IMR-90 (cell line): ENCODE measurements at regions not wholly inside any gene's neighbourhood (a gene's known extent, or its start where the extent isn't known, plus 50 kb on each side); places are given as distances from the start of the nearest gene placed in this dataset.
A peak's percentile ranks its signal among the peaks of the same experiment; 100 is the strongest.

Source experiments
- ATAC-seq: fragments of 200-7000 bp; cut with Tn5 transposase; 2 replicates; pipeline ENCODE4 v1.9.1; 2020; ENCODE audit warnings: low read depth, mild to moderate bottlenecking, moderate library complexity
- BruUV-seq: library from RNA; stranded (reverse); fragments of 400-500 nt; replicated peaks from 2 replicates; lab custom pipeline; 2021; lab: Mats Ljungman, UMichigan
- CTCF ChIA-PET: fragments of 300-600 bp; formaldehyde crosslinking; extraction: SDS; loops from one replicate; lab custom pipeline; 2021; ENCODE audit warnings: antibody characterized with exemption; lab: Yijun Ruan, JAX
- POLR2A ChIA-PET: fragments of 300-600 bp; sonication (Branson Sonifier 250); formaldehyde crosslinking; loops from one replicate; lab custom pipeline; 2022; ENCODE audit warnings: antibody characterized with exemption; ENCODE audit not compliant: unreplicated experiment; lab: Charles Lee
- DNase-seq: peaks from one replicate; pipeline ENCODE4 v3.0.0; 2013
- H2AFZ ChIP-seq: replicated peaks from 2 replicates; pipeline ENCODE3; 2013; ENCODE audit warnings: low read length, mild to moderate bottlenecking; ENCODE audit not compliant: poor library complexity
- H2AK5ac ChIP-seq: 2 replicates; pipeline ENCODE4 v1.6.1; 2013; ENCODE audit warnings: low read depth, low read length, inconsistent platforms
- H2AK9ac ChIP-seq: replicated peaks from 2 replicates; pipeline ENCODE3; 2013; ENCODE audit warnings: mild to moderate bottlenecking, low read depth, low read length, moderate library complexity; ENCODE audit not compliant: poor library complexity
- H2BK120ac ChIP-seq: 2 replicates; pipeline ENCODE4 v1.6.1; 2013; ENCODE audit warnings: low read depth, low read length, inconsistent platforms
- H2BK15ac ChIP-seq: 3 replicates; pipeline ENCODE4 v1.6.1; 2013; ENCODE audit warnings: low read depth, low read length, inconsistent platforms
- H2BK20ac ChIP-seq: 2 replicates; pipeline ENCODE4 v1.6.1; 2013; ENCODE audit warnings: low read depth, mild to moderate bottlenecking, inconsistent platforms, low read length, moderate library complexity
- H2BK5ac ChIP-seq: 2 replicates; pipeline ENCODE4 v1.6.1; 2013; ENCODE audit warnings: mild to moderate bottlenecking, low read depth, low read length, inconsistent platforms; ENCODE audit not compliant: poor library complexity, severe bottlenecking
- H3K14ac ChIP-seq: replicated peaks from 2 replicates; pipeline ENCODE4 v1.6.1; 2013; ENCODE audit warnings: low read depth, low read length, inconsistent platforms
- H3K18ac ChIP-seq: 2 replicates; pipeline ENCODE4 v1.6.1; 2013; ENCODE audit warnings: low read depth, low read length, control low read depth
- H3K23ac ChIP-seq: 2 replicates; pipeline ENCODE4 v1.6.1; 2013; ENCODE audit warnings: low read depth, low read length, inconsistent platforms
- H3K27ac ChIP-seq: 2 replicates; pipeline ENCODE4 v1.5.1; 2013; ENCODE audit warnings: mild to moderate bottlenecking, control low read depth, low read length; ENCODE audit not compliant: insufficient read depth
- H3K27me3 ChIP-seq: 2 replicates; pipeline ENCODE4 v1.6.1; 2013; ENCODE audit warnings: low read length; ENCODE audit not compliant: control insufficient read depth, insufficient read depth
- H3K36me3 ChIP-seq: 2 replicates; pipeline ENCODE4 v1.6.1; 2013; ENCODE audit warnings: low read length, mixed read lengths; ENCODE audit not compliant: control insufficient read depth, insufficient read depth
- H3K4ac ChIP-seq: 2 replicates; pipeline ENCODE4 v1.6.1; 2013; ENCODE audit warnings: low read depth, low read length, inconsistent platforms
- H3K4me1 ChIP-seq: 2 replicates; pipeline ENCODE4 v1.6.1; 2013; ENCODE audit warnings: low read length, mixed read lengths; ENCODE audit not compliant: control insufficient read depth, insufficient read depth
- H3K4me2 ChIP-seq: 2 replicates; pipeline ENCODE4 v1.6.1; 2013; ENCODE audit warnings: low read depth, mild to moderate bottlenecking, control low read depth, low read length, moderate library complexity
- H3K4me3 ChIP-seq: 2 replicates; pipeline ENCODE4 v1.5.1; 2013; ENCODE audit warnings: low read depth, mild to moderate bottlenecking, control low read depth, low read length, moderate library complexity; ENCODE audit not compliant: insufficient read depth
- H3K56ac ChIP-seq: 2 replicates; pipeline ENCODE4 v1.6.1; 2013; ENCODE audit warnings: low read length, inconsistent platforms; ENCODE audit not compliant: insufficient read depth; ENCODE audit errors: extremely low read depth
- H3K79me1 ChIP-seq, 2 experiments: 2 replicates each; pipeline ENCODE4 v1.6.1; 2013; ENCODE audit warnings: low read length in 2 of 2, inconsistent platforms in 1 of 2, low read depth in 1 of 2
- H3K9ac ChIP-seq: 2 replicates; pipeline ENCODE4 v1.6.1; 2013; ENCODE audit warnings: low read depth, low read length, control low read depth
- H3K9me1 ChIP-seq: 2 replicates; pipeline ENCODE4 v1.6.1; 2013; ENCODE audit warnings: low read length, inconsistent platforms; ENCODE audit not compliant: insufficient read depth
- H3K9me3 ChIP-seq: 2 replicates; pipeline ENCODE4 v1.6.1; 2013; ENCODE audit warnings: low read length; ENCODE audit not compliant: control insufficient read depth, insufficient read depth
- H4K20me1 ChIP-seq: 2 replicates; pipeline ENCODE4 v1.6.1; 2013; ENCODE audit warnings: low read length, inconsistent platforms; ENCODE audit not compliant: insufficient read depth
- H4K5ac ChIP-seq: 2 replicates; pipeline ENCODE4 v1.6.1; 2013; ENCODE audit warnings: mild to moderate bottlenecking, low read depth, low read length, control low read depth
- H4K8ac ChIP-seq, 2 experiments: 2 replicates each; pipeline ENCODE4 v1.6.1; 2013; ENCODE audit warnings: low read depth in 2 of 2, low read length in 2 of 2, control low read depth in 1 of 2, inconsistent platforms in 1 of 2
- H4K91ac ChIP-seq: 2 replicates; pipeline ENCODE4 v1.6.1; 2013; ENCODE audit warnings: low read depth, low read length, inconsistent platforms; ENCODE audit not compliant: insufficient read depth
- CEBPB ChIP-seq: IDR thresholded peaks from 2 replicates; pipeline ENCODE4 v1.6.1; 2012; ENCODE audit warnings: low read depth, low read length, improper control_type of control experiment
- FOS ChIP-seq: fragments of 150-350 bp; IDR thresholded peaks from 2 replicates; pipeline ENCODE4 v1.6.1; 2016; ENCODE audit warnings: low read depth, low read length
- MAZ ChIP-seq: IDR thresholded peaks from 2 replicates; pipeline ENCODE4 v1.6.1; 2012; ENCODE audit warnings: low read depth, mild to moderate bottlenecking, low read length, improper control_type of control experiment, moderate library complexity, borderline replicate concordance
- WGBS, 2 experiments: methylation state at CpG; one replicate each; pipeline versions ENCODE4 v1.1.5 to v1.1.7; 2013; ENCODE audit warnings: missing lambda C conversion rate in 2 of 2; ENCODE audit not compliant: insufficient read length in 1 of 2; ENCODE audit errors: extremely low coverage in 2 of 2; 5-methylcytosine and 5-hydroxymethylcytosine counted together
- dilution Hi-C: fragments of 300-500 bp; cut with HindIII; formaldehyde crosslinking; loops from one replicate; pipeline ENCODE4 v1.14.3; 2018; ENCODE audit warnings: low sequenced_read_pairs; ENCODE audit not compliant: unreplicated experiment
- in situ Hi-C: fragments of 300-500 bp; cut with MboI; formaldehyde crosslinking; loops from 3 replicates; pipeline ENCODE4 v1.14.3; 2019; ENCODE audit warnings: low sequenced_read_pairs, inconsistent platforms, mixed read lengths
- intact Hi-C: fragments of 100-400 bp; cut with micrococcal nuclease; formaldehyde crosslinking; loops from 2 replicates; pipeline ENCODE4 v1.10.0; 2022
- TF ChIP-seq, protein P1 (sequence below): conservative IDR thresholded peaks from 2 replicates; pipeline ENCODE4 v1.5.1; 2012; ENCODE audit warnings: mild to moderate bottlenecking, low read depth, low read length, improper control_type of control experiment

- no CpG with 5 or more reads among the region's 7 CpGs for WGBS, 2 experiments
- intact Hi-C loops = loop anchor here (10.0 kb wide), 1 partner anchor 349 kb away; no protein-coding TSS in a partner anchor
- Histone ChIP-seq H2AFZ (no peak overlapping the region), H3K79me1 (no peaks in the 10 kb centered on the region), H2AK5ac (peak overlapping the region; percentile 11; the same call in 1 of the 2 replicates), H2BK120ac (0 out of 2 replicates have a peak overlapping the region, but pooled peaks have one; percentile 38), H3K18ac (peak overlapping the region; percentile 69; the same call in 1 of the 2 replicates), H3K9me1 (no peaks in the 10 kb centered on the region), H4K20me1 (no peaks in the 10 kb centered on the region), H3K9ac (no peak overlapping the region), H2BK5ac (no peak overlapping the region), H3K4me3 (no peak overlapping the region), H3K14ac (0 out of 2 replicates have a peak overlapping the region, but pooled peaks have one; percentile 61), H3K4ac (no peak overlapping the region), H3K56ac (no peak overlapping the region), H3K4me1 (no peaks in the 10 kb centered on the region; the same call in 1 of the 2 replicates), H4K91ac (no peak overlapping the region; the same call in 1 of the 2 replicates), H3K9me3 (no peaks in the 10 kb centered on the region), H4K8ac (no peak overlapping the region), H2BK15ac (no peak overlapping the region; the same call in 2 of the 3 replicates), H2BK20ac (no peak overlapping the region), H3K23ac (no peak overlapping the region), H4K5ac (no peak overlapping the region; the same call in 1 of the 2 replicates), H3K27me3 (no peaks in the 10 kb centered on the region), H3K36me3 (no peaks in the 10 kb centered on the region), H3K27ac (no peak overlapping the region), H3K4me2 (no peak overlapping the region), H2AK9ac (no peak overlapping the region)
- in situ Hi-C loops = no loop called here
- BruUV-seq = no TSS peak
- ChIA-PET CTCF (no interaction called here), POLR2A (no interaction called here)
- DNase-seq (no peak), ATAC-seq (no peak)
- dilution Hi-C loops = no loop called here
- TF ChIP-seq MAZ (no peak), FOS (no peak), CEBPB (peak; percentile 48; the same call in 1 of the 2 replicates)
- TF ChIP-seq, protein P1, sequence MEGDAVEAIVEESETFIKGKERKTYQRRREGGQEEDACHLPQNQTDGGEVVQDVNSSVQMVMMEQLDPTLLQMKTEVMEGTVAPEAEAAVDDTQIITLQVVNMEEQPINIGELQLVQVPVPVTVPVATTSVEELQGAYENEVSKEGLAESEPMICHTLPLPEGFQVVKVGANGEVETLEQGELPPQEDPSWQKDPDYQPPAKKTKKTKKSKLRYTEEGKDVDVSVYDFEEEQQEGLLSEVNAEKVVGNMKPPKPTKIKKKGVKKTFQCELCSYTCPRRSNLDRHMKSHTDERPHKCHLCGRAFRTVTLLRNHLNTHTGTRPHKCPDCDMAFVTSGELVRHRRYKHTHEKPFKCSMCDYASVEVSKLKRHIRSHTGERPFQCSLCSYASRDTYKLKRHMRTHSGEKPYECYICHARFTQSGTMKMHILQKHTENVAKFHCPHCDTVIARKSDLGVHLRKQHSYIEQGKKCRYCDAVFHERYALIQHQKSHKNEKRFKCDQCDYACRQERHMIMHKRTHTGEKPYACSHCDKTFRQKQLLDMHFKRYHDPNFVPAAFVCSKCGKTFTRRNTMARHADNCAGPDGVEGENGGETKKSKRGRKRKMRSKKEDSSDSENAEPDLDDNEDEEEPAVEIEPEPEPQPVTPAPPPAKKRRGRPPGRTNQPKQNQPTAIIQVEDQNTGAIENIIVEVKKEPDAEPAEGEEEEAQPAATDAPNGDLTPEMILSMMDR = no peak
Measured at GRCh38 chr6:105833959-105834947, 251.9 kb upstream of the PRDM1 start.
